Aorta (tissue), 5 donors: ENCODE measurements at regions not wholly inside any gene's neighbourhood (a gene's known extent, or its start where the extent isn't known, plus 50 kb on each side); places are given as distances from the start of the nearest gene placed in this dataset.

Source experiments
- ATAC-seq: fragments of 200-7000 bp; cut with Tn5 transposase; one replicate; pipeline ENCODE4 v1.9.1; 2022; ENCODE audit warnings: moderate library complexity; ENCODE audit not compliant: low FRiP score
- DNase-seq, 2 donors: peaks; one replicate each; pipeline ENCODE4 v3.0.0-alpha.2; 2020
- H3K27ac ChIP-seq, 2 donors: one replicate each; pipeline ENCODE4 v1.5.1; 2013; ENCODE audit warnings: low read length in 2 of 2, mild to moderate bottlenecking in 2 of 2, moderate library complexity in 2 of 2, control low read depth in 1 of 2, inconsistent platforms in 1 of 2, low read depth in 1 of 2
- H3K27me3 ChIP-seq, 2 donors: one replicate each; pipeline ENCODE4 v1.6.1; 2013; ENCODE audit warnings: control low read depth in 1 of 2, low read length in 1 of 2, mild to moderate bottlenecking in 1 of 2, moderate library complexity in 1 of 2; ENCODE audit not compliant: insufficient read depth in 2 of 2, control insufficient read depth in 1 of 2
- H3K36me3 ChIP-seq, 2 donors: one replicate each; pipeline ENCODE4 v1.6.1; 2013; ENCODE audit warnings: control low read depth in 1 of 2, low read length in 1 of 2, mild to moderate bottlenecking in 1 of 2; ENCODE audit not compliant: insufficient read depth in 2 of 2, control insufficient read depth in 1 of 2
- H3K4me1 ChIP-seq, 2 donors: one replicate each; pipeline ENCODE4 v1.6.1; 2013; ENCODE audit warnings: low read length in 2 of 2, control low read depth in 1 of 2, mild to moderate bottlenecking in 1 of 2, moderate library complexity in 1 of 2; ENCODE audit not compliant: insufficient read depth in 2 of 2, control insufficient read depth in 1 of 2
- H3K4me3 ChIP-seq, 2 donors: one replicate each; pipeline ENCODE4 v1.5.1; 2013; ENCODE audit warnings: low read length in 2 of 2, control low read depth in 1 of 2, mild to moderate bottlenecking in 1 of 2
- H3K9me3 ChIP-seq: one replicate; pipeline ENCODE4 v1.6.1; 2013; ENCODE audit warnings: mild to moderate bottlenecking, low read length; ENCODE audit not compliant: control insufficient read depth
- WGBS, 2 donors: extraction: QIAGEN DNeasy Blood & Tissue Kit; methylation state at CpG; one replicate each; pipeline ENCODE4 v1.1.7; 2013; 5-methylcytosine and 5-hydroxymethylcytosine counted together
- intact Hi-C, 2 donors: fragments of 100-400 bp; cut with DNase I; formaldehyde crosslinking; loops; one replicate each; pipeline versions ENCODE4 v1.14.2 to v1.15.0; 2022
- donor health status: healthy with polysubstance abuse.
- donor health status: Bipolar disorder and iron deficiency.
- donor health status: DM: no; HTN: no; CAD: no.
- donor health status: DM: no; HTN: no; CAD: no.
- donor health status: DM: yes; HTN: yes; CAD: no.

DNA sequence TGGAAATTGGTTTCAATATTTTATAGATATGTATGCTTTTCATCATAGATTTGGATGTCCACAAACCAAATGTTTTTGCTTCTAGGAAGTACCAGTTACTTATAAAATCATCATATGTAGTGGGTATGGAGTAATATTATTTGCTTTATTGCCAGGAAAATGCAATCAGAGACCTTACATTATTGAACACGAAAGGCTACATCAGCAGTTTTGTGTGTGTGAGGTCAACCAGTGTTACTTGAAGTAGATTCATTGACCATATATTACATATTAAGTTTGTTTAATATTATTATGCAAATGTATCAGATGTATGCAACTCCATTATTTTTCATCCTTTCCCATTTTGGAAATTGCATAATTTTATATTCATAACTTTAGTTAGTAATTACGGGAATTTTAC is 219.1 kb upstream of the MMADHC start:
- Histone ChIP-seq H3K36me3 (no peaks in the 10 kb centered on the region), H3K27ac (no peak overlapping the region), H3K27me3 (no peaks in the 10 kb centered on the region), H3K4me3 (no peak overlapping the region), H3K9me3 (no peaks in the 10 kb centered on the region), H3K4me1 (no peaks in the 10 kb centered on the region)
- no peak for DNase-seq
- intact Hi-C loops, result no loop called here
- no peak for ATAC-seq
- 95 to 99% methylated on average over 2 of the region's 2 CpGs for WGBS, 2 donors

DNA sequence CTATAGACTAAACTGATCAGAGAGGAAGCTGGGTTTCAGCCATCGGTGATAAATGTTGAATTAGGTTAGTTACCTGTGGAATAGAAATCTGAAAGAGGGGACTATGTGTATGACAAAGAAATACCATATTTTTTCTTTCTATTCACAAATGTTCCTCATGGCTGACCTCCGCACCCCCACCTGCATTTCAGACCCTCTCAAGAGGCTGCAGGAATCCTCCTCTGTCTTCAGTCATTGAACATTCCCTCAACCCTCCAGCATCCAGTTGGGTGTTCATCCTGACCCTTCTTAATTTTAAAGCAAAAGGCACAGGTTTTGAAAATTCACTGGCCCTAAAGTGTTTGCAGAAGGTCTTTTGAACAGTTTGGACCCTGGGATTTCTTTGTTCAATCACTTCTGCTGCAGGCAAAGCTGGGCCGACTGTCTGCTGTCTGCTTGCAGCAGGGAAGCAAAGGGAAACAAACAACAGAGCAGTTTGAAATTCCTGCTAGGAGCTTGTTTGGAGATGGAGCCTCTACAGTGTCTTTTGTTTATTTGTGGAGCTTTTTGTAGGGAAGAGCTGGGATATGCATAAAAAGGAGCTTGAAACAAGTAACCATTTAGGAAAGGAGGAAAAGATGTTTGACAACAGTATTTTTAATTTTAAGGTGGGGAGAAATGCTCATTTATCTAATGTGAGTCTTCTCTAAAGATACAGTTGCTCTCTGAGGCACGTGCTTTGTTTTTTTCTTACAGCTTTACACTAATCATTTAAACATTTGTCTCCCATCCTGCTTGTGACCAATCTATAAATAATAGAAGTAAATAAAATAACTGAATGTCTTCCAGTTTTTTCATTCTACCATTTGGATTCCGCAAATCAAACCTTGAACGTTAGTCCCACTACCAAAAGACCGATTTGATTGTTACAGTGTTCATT is 213.3 kb upstream of the MMADHC start:
- H3K4me1 ChIP-seq, result no peaks in the 10 kb centered on the region
- no peak for DNase-seq
- no peak for ATAC-seq
- no peaks in the 10 kb centered on the region for H3K36me3 ChIP-seq
- no peaks in the 10 kb centered on the region for H3K27me3 ChIP-seq
- no peak overlapping the region for H3K27ac ChIP-seq
- H3K4me3 ChIP-seq, result no peak overlapping the region
- 87% methylated on average over 7 of the region's 7 CpGs for WGBS, 2 donors
- no peaks in the 10 kb centered on the region for H3K9me3 ChIP-seq
- intact Hi-C loops, result no loop called here

DNA sequence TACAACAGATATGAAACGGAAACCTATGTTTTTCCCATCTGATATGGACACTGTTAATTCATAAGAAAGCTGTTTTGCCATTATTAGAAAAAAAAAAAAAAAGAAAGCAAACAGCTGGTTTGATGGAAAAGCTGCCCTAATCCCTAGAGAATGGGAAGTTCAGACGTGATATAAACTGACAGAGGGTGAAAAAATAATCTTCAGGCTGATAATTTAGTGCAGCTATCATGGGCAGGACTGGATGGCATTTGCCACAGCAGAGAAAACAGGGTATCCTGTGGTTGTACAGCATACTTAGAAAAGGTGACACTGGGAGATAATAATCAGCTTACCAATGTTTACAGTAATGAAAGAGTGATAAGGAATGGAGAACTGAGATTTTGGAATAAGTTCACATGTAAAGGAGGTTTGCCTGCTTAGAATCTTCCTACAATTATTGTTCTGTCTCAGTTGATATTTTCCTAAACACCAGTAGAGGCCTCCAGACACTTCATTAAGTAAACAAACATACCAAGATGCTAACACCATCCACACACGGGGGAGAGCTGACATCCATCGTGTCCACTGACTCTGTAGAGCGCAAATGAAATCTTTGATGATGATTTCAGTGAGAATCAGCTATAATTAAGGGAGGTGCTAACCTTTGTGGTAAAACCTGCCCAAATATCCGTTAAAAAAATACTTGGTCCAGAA is 211.6 kb upstream of the MMADHC start:
- WGBS, 2 donors, result 39 to 40% methylated on average over 6 of the region's 6 CpGs
- H3K27me3 ChIP-seq, result no peaks in the 10 kb centered on the region
- H3K4me3 ChIP-seq, result no peak overlapping the region
- H3K4me1 ChIP-seq, result no peaks in the 10 kb centered on the region
- H3K9me3 ChIP-seq, result no peaks in the 10 kb centered on the region
- no peaks in the 10 kb centered on the region for H3K36me3 ChIP-seq
- intact Hi-C loops, result no loop called here
- no peak overlapping the region for H3K27ac ChIP-seq
- DNase-seq, result no peak
- no peak for ATAC-seq

DNA sequence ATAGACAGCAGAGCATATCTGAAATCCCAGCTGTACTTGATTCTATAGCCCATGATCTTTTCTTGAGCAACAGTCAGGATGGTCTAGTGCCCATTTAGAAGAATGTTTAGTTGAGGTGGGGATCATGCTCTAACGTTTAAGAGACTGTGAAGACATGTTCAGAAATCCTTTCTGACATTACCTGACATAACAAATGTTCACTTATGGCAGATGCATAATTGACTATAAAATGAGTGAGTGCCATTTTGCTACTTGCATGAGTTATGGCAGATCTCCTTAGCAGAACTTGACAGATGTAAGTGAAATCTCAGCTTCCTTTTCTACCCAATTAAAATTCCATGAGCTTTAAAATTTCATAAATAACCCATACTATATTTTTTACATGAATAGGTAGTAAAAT is 209.5 kb upstream of the MMADHC start:
- H3K9me3 ChIP-seq, result no peaks in the 10 kb centered on the region
- intact Hi-C loops, result no loop called here
- no peaks in the 10 kb centered on the region for H3K36me3 ChIP-seq
- H3K4me3 ChIP-seq, result no peak overlapping the region
- H3K27me3 ChIP-seq, result no peaks in the 10 kb centered on the region
- ATAC-seq (no peak), DNase-seq (no peak)
- H3K27ac ChIP-seq, result no peak overlapping the region
- no peaks in the 10 kb centered on the region for H3K4me1 ChIP-seq
- WGBS, 2 donors, result 76 to 95% methylated on average over 1 of the region's 1 CpG

DNA sequence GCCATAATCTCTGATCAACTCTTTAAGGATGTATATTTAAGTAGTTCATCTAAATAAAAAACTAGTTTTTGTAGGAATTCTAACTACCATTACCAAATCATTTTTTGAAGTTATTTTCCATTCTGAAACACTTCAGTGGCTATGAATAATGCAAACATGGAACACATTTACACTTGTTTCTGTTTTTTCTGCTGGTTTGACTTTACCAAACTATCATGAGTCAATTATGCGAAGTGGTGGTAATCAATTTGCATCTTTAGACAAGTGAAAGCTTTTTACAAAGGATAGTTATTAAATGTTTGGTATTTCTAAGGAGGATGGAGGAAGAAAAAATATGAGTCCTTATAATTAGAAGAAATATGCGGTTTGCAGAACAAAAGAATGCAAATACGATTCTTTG is 202.0 kb upstream of the MMADHC start:
- Histone ChIP-seq H3K36me3 (no peaks in the 10 kb centered on the region), H3K9me3 (no peaks in the 10 kb centered on the region), H3K27ac (no peak overlapping the region), H3K4me3 (no peak overlapping the region), H3K27me3 (no peaks in the 10 kb centered on the region), H3K4me1 (no peaks in the 10 kb centered on the region)
- no peak for ATAC-seq
- intact Hi-C loops, result no loop called here
- no peak for DNase-seq
- WGBS, 2 donors, result 88 to 91% methylated on average over 3 of the region's 3 CpGs

- H3K27ac ChIP-seq, result no peak overlapping the region
- ATAC-seq (no peak), DNase-seq (no peak)
- intact Hi-C loops, result no loop called here
- H3K4me1 ChIP-seq, result no peaks in the 10 kb centered on the region
- H3K27me3 ChIP-seq, result no peaks in the 10 kb centered on the region
- no peak overlapping the region for H3K4me3 ChIP-seq
- 48 to 73% methylated on average over 1 of the region's 1 CpG for WGBS, 2 donors
- H3K36me3 ChIP-seq, result no peaks in the 10 kb centered on the region
- H3K9me3 ChIP-seq, result no peaks in the 10 kb centered on the region
These were observed 199.6 kb upstream of the MMADHC start for GRCh38 chr2:149787206-149787605.

DNA sequence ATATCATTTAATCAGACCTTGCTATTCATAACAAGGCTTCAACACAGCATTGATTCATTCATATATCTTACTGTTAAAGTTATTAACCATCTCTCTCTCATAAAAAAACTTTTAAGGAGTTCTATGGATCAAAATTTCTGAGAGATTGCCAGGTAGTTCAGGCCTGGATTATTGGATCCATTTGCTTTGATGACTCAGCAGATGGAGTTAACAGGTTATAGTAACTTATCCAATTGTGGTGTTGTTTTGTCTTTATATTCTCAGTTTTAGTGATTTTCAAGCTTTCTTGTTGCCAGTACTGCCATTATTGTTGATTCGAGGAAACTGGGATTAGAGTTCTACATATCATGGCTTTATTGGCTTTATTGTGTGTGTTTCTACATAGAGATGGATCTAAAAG is 195.7 kb upstream of the MMADHC start:
- Histone ChIP-seq H3K9me3 (no peaks in the 10 kb centered on the region), H3K4me1 (no peaks in the 10 kb centered on the region), H3K36me3 (no peaks in the 10 kb centered on the region), H3K27ac (no peak overlapping the region), H3K27me3 (no peaks in the 10 kb centered on the region), H3K4me3 (no peak overlapping the region)
- 97% methylated on average over 1 of the region's 1 CpG for WGBS, 2 donors
- ATAC-seq (no peak), DNase-seq (no peak)
- intact Hi-C loops, result no loop called here

DNA sequence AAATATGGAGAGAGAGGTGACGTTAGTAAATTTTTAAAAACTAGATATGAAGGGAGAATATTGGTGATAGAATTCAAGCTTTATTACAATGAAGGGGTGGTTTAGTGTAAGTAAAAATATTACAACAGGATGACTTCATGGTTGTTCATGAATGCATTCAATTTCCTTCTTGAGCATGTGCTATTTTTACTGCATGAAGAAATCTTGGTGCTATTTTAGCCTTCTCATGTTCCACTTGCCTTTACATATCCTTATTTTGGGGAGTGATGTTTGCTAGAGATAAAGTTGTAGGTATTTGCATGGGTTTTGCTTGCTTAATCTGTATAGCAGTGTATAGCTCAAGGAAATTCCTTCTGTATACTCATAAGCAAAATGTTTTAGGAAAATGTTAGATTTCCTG is 195.0 kb upstream of the MMADHC start:
- ATAC-seq (no peak), DNase-seq (no peak)
- intact Hi-C loops, result no loop called here
- Histone ChIP-seq H3K9me3 (no peaks in the 10 kb centered on the region), H3K36me3 (no peaks in the 10 kb centered on the region), H3K27ac (no peak overlapping the region), H3K4me3 (no peak overlapping the region), H3K4me1 (no peaks in the 10 kb centered on the region), H3K27me3 (no peaks in the 10 kb centered on the region)
- WGBS, 2 donors, result 84 to 88% methylated on average over 1 of the region's 1 CpG

- ATAC-seq, result no peak
- Histone ChIP-seq H3K27me3 (no peaks in the 10 kb centered on the region), H3K4me3 (no peak overlapping the region), H3K27ac (no peak overlapping the region), H3K4me1 (no peaks in the 10 kb centered on the region), H3K9me3 (no peaks in the 10 kb centered on the region), H3K36me3 (no peaks in the 10 kb centered on the region)
- WGBS, 2 donors, result 91 to 93% methylated on average over 1 of the region's 1 CpG
- no peak for DNase-seq
- intact Hi-C loops, result no loop called here
These were observed 193.8 kb upstream of the MMADHC start for GRCh38 chr2:149781263-149781808.
